Stimulated activated CD4-positive, alpha-beta T cell treated with anti-CD3 and anti-CD28 coated beads, Interleukin-4, amount 100 ng/mL, for 48 hours (primary cell): ENCODE measurements at regions not wholly inside any gene's neighbourhood (a gene's known extent, or its start where the extent isn't known, plus 50 kb on each side); places are given as distances from the start of the nearest gene placed in this dataset.
"Not testable (repeated sequence)": the region's sequence is repeated elsewhere in the genome, so short reads cannot be mapped to it uniquely, and the experiment has no call there.

Source experiments
- DNase-seq, 2 donors: peaks; one replicate each; pipeline ENCODE4 v3.0.0-alpha.2; 2020; ENCODE audit warnings: low read depth in 2 of 2

- DNase-seq, result no peak
These were observed 74.6 kb downstream of the TMEM121 start for GRCh38 chr14:105600939-105601359.

GRCh38 chr14:105601360-105602242 is 75.2 kb downstream of the TMEM121 start:
- DNase-seq, result no peak

GRCh38 chr14:105602243-105602750 is 75.9 kb downstream of the TMEM121 start:
- no peak for DNase-seq

- DNase-seq, result no peak
These were observed 76.7 kb downstream of the TMEM121 start for GRCh38 chr14:105602799-105603793.

- DNase-seq, result not testable (repeated sequence)
These were observed 78.4 kb downstream of the TMEM121 start for GRCh38 chr14:105604531-105605463.

GRCh38 chr14:105605464-105606304 is 79.3 kb downstream of the TMEM121 start:
- DNase-seq, result no peak

GRCh38 chr14:105606305-105606975 is 80.1 kb downstream of the TMEM121 start:
- not testable (repeated sequence) for DNase-seq

GRCh38 chr14:105607025-105607424 is 80.6 kb downstream of the TMEM121 start:
- DNase-seq, result not testable (repeated sequence)

- not testable (repeated sequence) for DNase-seq
These were observed 88.6 kb downstream of the TMEM121 start for GRCh38 chr14:105614987-105615386.

- not testable (repeated sequence) for DNase-seq
These were observed 89.8 kb downstream of the TMEM121 start for GRCh38 chr14:105615986-105616801.

GRCh38 chr14:105616802-105617192 is 90.4 kb downstream of the TMEM121 start:
- DNase-seq, result no peak

GRCh38 chr14:105617201-105617777 is 90.9 kb downstream of the TMEM121 start:
- DNase-seq, result no peak

- not testable (repeated sequence) for DNase-seq
These were observed 91.4 kb downstream of the TMEM121 start for GRCh38 chr14:105617805-105618204.

GRCh38 chr14:105619324-105619723 is 92.9 kb downstream of the TMEM121 start:
- DNase-seq, result not testable (repeated sequence)

GRCh38 chr14:105620178-105620864 is 93.9 kb downstream of the TMEM121 start:
- DNase-seq, result not testable (repeated sequence)

GRCh38 chr14:105620865-105621471 is 94.6 kb downstream of the TMEM121 start:
- not testable (repeated sequence) for DNase-seq
